ENCODE measurements at regions not wholly inside any gene's neighbourhood (a gene's known extent, or its start where the extent isn't known, plus 50 kb on each side); places are given as distances from the start of the nearest gene placed in this dataset.
"Not testable (repeated sequence)": the region's sequence is repeated elsewhere in the genome, so short reads cannot be mapped to it uniquely, and the experiment has no call there.

- no peak for DNase-seq (ENCODE audit: low read depth)
Measured at GRCh38 chr7:86008898-86009297, 634.8 kb upstream of the GRM3 start.

- no peak for DNase-seq (ENCODE audit: low read depth)
Measured at GRCh38 chr7:86006909-86007308, 636.8 kb upstream of the GRM3 start.

DNA sequence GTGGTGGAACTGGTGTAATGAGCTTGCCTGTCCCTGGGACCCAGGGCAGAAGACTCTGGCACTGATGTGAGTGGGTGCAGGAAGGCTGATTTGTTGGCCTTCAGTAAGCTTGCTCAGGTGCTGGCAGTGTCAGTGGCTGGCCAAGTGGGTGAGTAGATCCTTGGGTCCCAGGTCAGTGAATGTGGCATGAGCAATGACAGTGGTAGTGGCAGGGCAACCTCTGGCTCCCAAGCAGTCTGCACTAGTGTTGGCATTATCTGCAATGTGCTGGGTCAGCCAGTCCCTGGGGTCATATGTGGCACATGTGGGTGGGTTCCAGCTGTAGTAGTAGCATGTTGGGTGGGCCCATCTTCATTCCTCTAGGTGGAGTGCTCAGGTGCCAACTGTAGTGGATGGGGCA, 640.9 kb upstream of the GRM3 start:
- no peak for DNase-seq (ENCODE audit: low read depth)

DNA sequence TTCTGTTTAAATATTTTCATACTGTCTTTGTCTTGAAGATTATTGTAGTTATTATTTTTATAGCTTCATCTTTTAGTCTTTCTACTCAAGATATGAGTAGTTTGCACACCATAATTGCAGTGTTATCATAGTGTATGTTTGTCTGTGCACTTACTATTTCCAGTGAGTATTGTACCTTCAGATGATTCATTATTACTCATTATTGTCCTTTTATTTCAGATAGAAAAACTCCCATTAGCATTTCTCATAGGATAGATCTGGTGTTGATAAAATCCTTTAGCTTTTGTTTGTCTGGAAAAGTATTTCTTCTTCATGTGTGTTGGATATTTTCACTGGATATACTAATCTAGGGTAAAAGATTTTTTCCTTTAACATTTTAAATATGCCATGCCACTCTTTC, 646.2 kb upstream of the GRM3 start:
- DNase-seq (ENCODE audit: low read depth): no peak

DNA sequence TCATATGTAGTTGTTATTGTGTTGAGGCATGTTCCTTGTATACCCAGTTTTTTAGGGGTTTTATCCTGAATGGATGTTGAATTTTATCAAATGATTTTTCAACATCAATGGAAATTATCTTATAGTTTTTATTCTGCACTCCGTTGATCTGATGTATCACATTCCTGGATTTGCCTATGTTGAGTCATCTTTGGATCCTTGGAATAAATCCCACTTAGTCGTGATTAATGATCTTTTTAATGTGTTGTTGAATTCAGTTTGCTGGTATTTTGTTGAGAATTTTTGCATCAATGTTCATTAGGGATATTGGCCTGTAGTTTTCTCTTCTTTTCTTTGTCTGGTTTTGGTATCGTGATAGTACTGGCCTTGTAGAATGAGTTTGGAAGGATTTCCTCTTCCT, 648.6 kb upstream of the GRM3 start:
- DNase-seq (ENCODE audit: low read depth): no peak

DNA sequence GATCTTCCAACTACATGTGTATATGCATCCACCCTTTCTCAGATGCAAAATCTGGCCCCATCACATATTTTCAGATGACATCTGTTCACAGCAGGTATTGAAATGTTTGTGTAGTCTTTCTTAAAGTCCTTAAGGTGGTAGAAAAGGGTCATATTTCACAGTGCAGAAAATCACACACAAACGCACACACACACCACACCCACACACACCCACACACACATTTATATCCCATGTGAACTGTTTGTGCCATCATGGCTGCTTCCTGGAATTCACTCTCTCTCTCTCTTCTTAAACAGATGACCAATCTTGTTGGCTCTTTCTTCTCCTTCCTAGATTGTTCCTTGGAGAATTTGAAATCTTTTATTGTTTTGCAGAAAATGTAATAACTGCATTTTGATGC, 663.0 kb upstream of the GRM3 start:
- DNase-seq (ENCODE audit: low read depth): no peak

DNA sequence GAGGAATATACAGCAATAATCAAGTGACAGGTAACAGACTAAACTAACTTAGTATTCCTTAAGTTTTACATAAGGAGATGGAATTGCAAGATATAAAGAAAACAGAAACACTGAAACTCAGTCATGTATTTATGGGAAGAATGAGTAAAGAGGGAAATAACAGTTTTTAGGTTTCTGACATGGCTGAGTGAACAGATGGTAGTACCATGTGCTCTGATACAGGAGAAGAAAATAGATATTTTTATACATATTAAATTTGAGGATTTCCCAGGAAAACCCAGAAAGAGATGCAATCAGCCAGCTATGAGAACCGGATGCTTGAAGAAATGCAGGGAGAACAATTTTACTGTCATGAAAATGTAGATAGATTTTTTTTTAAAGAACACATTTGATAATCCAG, 669.5 kb upstream of the GRM3 start:
- no peak for DNase-seq (ENCODE audit: low read depth)

DNA sequence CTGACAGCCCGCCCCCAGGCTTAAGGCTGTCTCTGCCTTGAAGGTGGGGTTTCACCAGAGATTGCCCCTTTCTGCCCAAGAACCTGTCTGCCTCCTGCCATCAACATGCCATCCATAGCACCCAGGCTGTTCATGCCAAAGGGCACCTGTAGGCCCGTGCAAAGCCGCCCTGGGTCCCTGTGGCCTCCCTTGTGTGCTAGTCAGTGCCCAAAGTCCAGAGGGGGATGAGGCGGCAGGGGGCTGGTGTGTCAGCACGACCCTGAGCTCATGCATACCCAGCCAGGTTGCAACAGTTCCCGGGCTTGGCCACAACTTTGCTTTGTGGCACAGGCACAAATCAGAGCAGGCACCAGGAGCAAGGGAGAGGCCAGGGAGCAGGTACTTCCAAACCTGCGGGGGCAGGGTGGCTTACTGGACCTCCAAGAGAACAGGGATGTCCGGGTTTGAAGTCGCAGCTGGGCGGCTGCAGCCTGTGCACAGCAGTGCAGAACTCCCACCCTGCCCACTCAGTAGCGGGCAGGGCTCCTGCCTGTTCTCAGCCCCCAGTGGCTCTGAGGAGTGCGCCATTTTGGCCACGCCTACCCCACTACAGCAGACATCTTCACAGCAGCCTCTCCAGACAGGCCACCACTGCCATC, 671.1 kb upstream of the GRM3 start:
- no peak for DNase-seq (ENCODE audit: low read depth)

DNA sequence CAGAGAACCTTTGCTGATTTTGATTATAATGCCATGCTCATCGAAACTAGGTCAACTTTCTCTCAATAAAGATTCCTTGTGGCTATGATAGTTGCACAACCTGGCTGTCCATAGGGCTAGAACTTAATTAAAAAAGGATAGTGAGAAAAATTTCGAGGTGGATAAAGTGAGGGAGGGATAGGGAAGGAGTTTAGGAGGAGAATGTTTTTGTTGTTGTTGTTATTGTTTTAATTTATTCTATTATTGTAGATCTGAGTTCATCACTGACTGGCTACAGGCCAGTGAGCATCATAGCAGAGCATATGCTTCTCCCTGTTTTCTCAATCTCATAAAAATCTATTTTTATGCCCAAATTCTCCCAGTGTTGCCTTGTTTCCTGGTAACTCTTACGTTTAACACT, 688.7 kb upstream of the GRM3 start:
- no peak for DNase-seq (ENCODE audit: low read depth)

DNA sequence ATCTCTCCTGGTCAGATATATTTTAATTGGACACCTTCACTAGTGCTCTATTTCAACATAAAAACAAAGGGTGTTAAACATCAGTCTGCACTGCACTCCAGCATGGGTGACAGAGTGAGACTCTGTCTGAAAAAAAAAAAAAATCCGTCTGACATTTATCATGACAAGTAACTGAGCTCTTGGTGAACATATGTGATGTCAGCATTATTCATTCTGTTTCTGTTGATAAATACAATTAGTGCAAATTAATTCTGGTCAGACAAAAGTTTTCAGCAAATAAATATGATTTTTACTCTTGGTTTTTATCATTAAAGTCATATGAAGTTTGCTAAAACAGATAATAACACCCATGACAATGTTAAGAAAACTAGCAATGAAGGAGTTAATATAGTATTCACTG, 692.8 kb upstream of the GRM3 start:
- DNase-seq (ENCODE audit: low read depth): no peak

- no peak for DNase-seq (ENCODE audit: low read depth)
Measured at GRCh38 chr7:85950418-85950817, 693.3 kb upstream of the GRM3 start.

GRCh38 chr7:85947767-85948166, 695.9 kb upstream of the GRM3 start:
- DNase-seq (ENCODE audit: low read depth): no peak

- no peak for DNase-seq (ENCODE audit: low read depth)
Measured at GRCh38 chr7:85940798-85941197, 702.9 kb upstream of the GRM3 start.

DNA sequence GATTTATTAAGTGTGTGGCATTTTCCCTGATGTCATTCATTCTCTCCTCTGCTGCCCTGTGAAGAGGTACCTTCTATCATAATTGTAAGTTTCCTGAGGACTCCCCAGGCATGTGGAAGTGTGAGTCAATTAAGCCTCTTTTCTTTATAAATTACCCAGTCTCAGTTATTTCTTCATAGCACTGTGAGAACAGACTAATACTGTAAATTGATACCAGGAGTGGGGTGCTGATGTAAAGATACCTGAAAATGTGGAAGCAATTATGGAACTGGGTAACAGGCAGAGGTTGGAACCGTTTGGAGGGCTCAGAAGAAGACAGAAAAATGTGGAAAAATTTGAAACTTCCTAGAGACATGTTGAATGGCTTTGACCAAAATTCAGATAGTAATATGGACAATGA, 711.8 kb upstream of the GRM3 start:
- DNase-seq (ENCODE audit: low read depth): no peak

DNA sequence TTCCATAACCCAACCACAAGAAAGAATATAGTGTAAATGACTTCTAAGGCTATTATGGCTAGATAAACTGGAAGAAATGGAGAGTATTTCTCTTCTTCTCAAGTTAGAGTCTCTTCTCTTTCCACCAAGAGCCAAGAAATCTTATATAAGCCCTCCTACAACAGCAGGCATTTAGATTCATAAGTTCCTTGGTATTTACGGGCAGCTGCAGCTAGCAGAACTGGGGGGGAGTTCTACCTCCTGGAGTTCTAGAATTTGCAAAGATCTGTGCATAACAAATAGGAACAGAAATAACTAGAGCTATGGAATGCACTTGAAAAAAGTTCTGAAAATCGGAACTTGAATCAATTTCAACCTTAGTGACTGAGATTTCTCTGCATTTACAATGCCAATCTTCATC, 715.2 kb upstream of the GRM3 start:
- no peak for DNase-seq (ENCODE audit: low read depth)

DNA sequence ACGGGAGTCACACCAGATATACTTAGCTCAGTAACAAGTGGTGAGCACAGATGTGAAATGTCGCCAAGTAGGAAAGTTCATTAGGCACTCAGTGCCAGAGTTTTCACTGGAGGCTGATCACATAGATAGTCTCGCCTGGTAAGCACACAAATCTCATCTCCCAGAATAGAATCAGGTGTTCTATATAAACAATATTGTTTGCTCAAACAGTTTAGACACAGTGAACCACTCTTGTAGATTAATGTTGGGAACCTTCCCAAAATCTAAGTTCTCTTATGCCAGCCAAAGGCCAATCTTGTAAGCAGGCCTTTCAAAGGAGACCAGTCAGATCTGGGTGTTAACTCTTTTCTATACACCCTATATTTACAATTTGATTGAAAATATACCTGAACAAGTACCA, 716.5 kb upstream of the GRM3 start:
- no peak for DNase-seq (ENCODE audit: low read depth)

GRCh38 chr7:85924062-85924461, 719.6 kb upstream of the GRM3 start:
- no peak for DNase-seq (ENCODE audit: low read depth)

- no peak for DNase-seq (ENCODE audit: low read depth)
Measured at GRCh38 chr7:85916016-85916415, 727.7 kb upstream of the GRM3 start.

GRCh38 chr7:85914437-85914836, 727.6 kb upstream of the SEMA3D start:
- no peak for DNase-seq (ENCODE audit: low read depth)

DNA sequence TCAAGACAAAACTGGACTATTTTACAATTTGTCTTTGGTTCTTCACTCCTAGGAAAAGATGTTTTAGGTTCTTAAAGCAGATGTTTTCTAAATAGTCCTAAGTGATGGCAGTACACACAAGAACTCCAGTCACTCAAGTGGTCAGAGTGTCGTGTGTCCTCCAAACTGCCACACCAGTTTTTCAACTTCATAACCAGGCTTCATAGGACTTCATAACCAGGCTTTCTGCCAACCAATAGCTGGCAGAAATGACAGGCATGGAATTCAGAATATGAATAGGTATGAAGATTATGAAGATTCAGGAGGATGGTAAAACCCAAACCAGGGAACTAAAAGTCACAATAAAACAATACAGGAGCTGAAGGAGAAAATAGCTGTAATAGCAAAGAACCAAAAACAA, 721.2 kb upstream of the SEMA3D start:
- DNase-seq (ENCODE audit: low read depth): no peak

DNA sequence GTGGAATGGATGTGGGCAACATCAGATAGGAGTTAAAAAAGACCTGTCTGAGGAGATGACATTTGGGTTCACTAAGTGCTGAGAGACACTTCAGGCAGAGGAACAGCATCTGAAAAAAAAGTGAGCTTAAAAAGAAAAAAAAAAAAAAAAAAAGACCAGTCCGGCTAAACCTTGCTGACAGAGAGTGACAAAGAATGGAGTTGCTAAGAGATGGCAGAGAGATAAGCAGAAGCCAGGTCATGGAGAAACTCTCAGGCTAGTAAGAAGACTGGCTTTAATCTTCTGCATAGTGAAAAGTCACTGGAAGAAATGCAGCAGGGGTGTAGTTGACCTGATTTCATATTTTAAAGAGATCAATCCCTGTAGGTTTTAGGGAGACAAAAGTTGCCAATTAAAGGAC, 711.1 kb upstream of the SEMA3D start:
- no peak for DNase-seq (ENCODE audit: low read depth)

DNA sequence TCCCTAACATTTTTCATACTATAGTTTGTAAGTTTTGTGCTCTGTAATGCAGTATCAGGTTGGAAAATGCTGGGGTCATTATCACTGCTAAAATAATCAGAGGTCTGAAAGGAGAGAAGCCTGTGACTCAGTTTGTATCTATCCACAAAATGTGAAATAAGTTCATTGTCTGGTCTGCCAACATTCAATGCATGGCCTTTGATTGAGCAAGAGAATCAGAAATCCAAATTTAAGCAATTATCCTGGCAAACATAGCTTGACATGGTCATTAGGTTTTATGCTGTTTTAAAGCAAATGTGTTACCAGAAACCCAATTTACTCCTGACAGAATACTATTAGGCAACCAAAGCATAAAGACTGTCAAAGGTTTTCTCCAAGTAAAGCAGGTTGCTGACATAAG, 709.7 kb upstream of the SEMA3D start:
- DNase-seq (ENCODE audit: low read depth): no peak

DNA sequence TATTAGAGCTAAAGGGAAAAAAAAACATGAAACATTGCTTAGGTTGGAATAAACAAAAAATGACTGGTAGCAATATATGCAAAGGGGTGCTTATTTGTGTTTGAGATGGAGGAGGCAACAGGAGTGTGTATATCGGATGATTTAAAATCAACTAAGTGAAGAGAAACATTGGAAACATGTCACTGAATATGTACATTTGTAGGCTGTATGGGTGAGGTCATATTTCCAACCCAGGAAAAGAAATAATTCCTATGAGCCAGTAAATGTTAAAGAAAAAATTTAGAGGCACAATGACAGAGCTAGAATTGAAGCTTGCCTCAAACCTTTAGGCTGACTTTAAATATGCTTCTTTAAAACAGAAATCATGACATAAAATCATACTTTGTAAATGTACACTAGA, 709.0 kb upstream of the SEMA3D start:
- no peak for DNase-seq (ENCODE audit: low read depth)

- DNase-seq (ENCODE audit: low read depth): not testable (repeated sequence)
Measured at GRCh38 chr7:85891900-85892299, 705.0 kb upstream of the SEMA3D start.

DNA sequence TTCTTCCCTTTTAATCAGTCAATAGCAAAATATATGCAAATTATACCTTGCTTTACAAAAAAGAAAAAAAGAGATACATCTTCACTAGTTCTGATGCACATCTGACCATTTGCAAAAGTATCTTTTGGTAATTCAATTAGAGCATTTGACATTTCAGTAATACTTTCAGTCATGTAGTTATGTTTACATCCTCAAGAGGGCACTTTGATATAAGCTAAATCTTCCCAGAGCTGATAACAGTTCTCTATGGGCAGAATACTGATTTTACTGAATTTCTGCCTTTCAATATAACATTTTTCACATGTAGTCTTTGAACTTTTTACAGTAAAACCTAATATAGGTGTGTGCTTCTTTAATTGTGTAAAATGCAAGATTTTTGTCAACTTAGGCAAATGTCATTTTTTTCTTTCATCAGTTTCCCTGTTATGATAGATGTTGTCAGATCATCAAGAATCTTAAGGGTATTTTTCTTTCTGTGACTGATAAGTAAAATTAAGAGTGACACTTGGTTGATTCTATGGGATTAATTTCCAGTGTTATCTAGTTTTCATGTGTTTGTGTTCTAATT, 703.5 kb upstream of the SEMA3D start:
- peak; percentile 15 for DNase-seq (ENCODE audit: low read depth)

Measured in amniotic epithelial cell (primary cell).